GM12891 (cell line): ENCODE measurements at regions not wholly inside any gene's neighbourhood (a gene's known extent, or its start where the extent isn't known, plus 50 kb on each side); places are given as distances from the start of the nearest gene placed in this dataset.

Experiments
- PAX5 ChIP-seq: IDR thresholded peaks from 2 replicates; pipeline ENCODE4 v1.6.1; 2011; ENCODE audit warnings: low read length, moderate library complexity, mild to moderate bottlenecking; ENCODE audit not compliant: insufficient read depth, severe bottlenecking
- POLR2A ChIP-seq: IDR thresholded peaks from 2 replicates; pipeline ENCODE4 v1.6.1; 2011; ENCODE audit warnings: low read depth, low read length, control low read depth
- POLR2AphosphoS5 ChIP-seq: IDR thresholded peaks from 2 replicates; pipeline ENCODE4 v1.6.1; 2011; ENCODE audit warnings: low read depth, low read length, control low read depth
- POU2F2 ChIP-seq: IDR thresholded peaks from 2 replicates; pipeline ENCODE4 v1.6.1; 2011; ENCODE audit warnings: low read depth, mild to moderate bottlenecking, control low read depth, low read length, moderate library complexity
- SPI1 ChIP-seq: IDR thresholded peaks from 2 replicates; pipeline ENCODE4 v1.6.1; 2011; ENCODE audit warnings: low read depth, low read length, control low read depth
- TAF1 ChIP-seq: IDR thresholded peaks from 2 replicates; pipeline ENCODE4 v1.6.1; 2011; ENCODE audit warnings: low read depth, low read length, control low read depth

GRCh38 chr6:85392379-85392778 is 57.5 kb upstream of the NT5E start:
- no peak for TF ChIP-seq POLR2A
- TF ChIP-seq TAF1, result no peak
- no peak for TF ChIP-seq POLR2AphosphoS5
- TF ChIP-seq POU2F2, result no peak
- TF ChIP-seq PAX5, result no peak
- TF ChIP-seq SPI1, result no peak
